ENCODE measurements at regions not wholly inside any gene's neighbourhood (a gene's known extent, or its start where the extent isn't known, plus 50 kb on each side); places are given as distances from the start of the nearest gene placed in this dataset.

DNA sequence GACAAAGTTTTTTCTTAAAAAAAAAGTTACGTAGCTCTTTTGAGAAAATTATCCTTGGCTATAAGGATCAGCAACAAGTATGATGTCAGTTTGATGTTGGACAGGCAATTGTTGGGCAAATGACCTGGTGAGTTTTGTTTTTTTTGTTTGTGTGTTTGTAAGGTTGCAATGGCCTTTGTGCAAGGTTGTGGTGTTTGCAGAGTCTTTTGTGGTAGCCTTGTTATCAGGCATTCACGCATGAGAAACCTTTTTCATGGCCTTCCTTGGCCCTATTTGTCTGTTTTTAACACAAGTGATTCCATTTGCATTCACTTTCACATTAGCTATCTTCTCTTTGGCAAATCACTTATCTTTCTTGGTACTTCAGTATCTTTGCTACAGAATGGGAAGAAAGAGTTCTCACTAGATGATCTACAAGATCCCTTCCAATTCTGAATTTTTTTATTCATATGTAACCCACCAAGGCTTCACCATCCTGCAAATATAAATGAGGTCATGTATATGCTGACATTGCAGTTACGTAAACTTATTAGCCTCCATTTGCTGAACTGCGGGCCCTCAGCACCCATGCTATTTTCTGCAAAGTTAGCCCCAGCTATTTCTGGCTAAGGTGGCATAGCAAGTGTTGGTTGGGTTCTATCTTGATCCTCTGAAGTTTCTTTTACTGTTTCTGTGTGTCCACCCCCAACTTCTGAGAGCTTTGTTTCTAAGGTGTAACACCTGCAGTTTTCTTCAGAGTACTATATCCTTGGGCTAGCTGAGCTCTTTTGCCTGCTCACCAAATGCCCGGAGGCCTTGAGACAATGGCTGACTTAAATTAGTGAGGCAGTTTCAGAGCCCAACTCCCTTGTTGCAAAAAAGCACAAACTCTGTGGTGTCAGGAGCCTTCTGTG, 667.1 kb downstream of the IRS1 start:
- TF ChIP-seq, protein P1, sequence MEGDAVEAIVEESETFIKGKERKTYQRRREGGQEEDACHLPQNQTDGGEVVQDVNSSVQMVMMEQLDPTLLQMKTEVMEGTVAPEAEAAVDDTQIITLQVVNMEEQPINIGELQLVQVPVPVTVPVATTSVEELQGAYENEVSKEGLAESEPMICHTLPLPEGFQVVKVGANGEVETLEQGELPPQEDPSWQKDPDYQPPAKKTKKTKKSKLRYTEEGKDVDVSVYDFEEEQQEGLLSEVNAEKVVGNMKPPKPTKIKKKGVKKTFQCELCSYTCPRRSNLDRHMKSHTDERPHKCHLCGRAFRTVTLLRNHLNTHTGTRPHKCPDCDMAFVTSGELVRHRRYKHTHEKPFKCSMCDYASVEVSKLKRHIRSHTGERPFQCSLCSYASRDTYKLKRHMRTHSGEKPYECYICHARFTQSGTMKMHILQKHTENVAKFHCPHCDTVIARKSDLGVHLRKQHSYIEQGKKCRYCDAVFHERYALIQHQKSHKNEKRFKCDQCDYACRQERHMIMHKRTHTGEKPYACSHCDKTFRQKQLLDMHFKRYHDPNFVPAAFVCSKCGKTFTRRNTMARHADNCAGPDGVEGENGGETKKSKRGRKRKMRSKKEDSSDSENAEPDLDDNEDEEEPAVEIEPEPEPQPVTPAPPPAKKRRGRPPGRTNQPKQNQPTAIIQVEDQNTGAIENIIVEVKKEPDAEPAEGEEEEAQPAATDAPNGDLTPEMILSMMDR (IDR thresholded peaks at IDR 0.05; ENCODE audit: insufficient read depth, low read length, poor library complexity, severe bottlenecking): no peak
- no peak for TF ChIP-seq EZH2phosphoT487 (conservative IDR thresholded peaks at IDR 0.05; ENCODE audit: low read length)
